HG03097 (cell line): ENCODE measurements at regions not wholly inside any gene's neighbourhood (a gene's known extent, or its start where the extent isn't known, plus 50 kb on each side); places are given as distances from the start of the nearest gene placed in this dataset.
"Not testable (repeated sequence)": the region's sequence is repeated elsewhere in the genome, so short reads cannot be mapped to it uniquely, and the experiment has no call there.

Experiments
- ATAC-seq: cut with Tn5 transposase; IDR thresholded peaks from one replicate; pipeline ENCODE4 v1.9.1; 2021; ENCODE audit not compliant: unreplicated experiment, low FRiP score

DNA sequence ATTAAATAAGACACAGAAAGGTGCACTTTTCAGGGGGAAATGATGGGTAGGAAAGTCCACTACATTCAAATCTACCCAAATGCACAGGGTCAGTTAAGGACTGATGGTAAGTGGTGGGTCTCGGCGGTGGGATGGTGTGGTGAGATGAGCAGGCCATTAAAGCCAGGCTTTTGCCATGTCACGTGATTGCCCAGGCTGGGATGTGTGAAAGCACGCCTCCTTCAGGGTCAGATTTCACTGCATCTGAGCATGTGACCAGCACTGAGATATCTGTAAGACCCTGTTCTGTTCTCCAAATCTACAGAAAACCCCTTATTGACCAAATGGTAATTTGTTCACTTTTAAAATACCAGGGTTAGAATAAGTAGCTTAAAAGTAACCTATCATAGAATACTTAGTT is 301.5 kb downstream of the MEX3B start:
- no peak for ATAC-seq

DNA sequence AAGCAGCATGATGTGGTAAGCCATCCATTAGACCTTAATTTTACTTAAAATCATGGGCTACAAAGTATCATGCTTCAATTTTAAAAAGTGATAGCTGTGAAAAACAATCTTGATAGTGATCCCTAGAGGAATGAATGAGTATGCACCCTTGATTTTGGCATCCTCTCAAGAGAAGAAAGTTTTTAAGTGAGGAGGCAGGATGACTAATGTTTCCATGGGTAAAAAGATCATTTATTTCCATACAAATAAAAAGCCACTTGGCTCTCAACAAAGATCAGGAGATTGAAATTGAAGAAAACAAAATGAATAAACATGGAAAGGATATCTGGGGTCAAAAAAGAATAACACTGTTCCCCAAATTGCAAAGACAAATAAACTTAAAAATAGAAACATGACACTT is 305.4 kb downstream of the MEX3B start:
- ATAC-seq = no peak

DNA sequence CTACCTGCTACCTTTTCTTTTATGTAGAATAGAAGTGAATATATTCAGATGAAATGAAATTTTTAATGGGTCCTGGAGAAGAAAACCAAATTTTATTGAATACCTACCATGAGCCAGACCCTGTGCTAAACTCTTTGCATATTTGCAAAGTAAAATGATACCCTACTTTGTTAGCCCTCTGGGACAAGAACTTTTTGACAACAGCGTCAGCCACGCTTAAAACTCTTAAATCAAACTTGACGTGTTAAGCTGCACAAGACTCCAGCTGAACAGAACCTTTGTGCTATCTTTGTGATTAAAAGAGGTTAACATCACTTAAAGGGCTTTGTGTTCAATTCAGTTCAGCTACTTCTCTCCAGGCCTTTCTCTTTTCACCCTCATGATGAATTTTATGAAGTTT is 316.5 kb downstream of the MEX3B start:
- ATAC-seq = no peak

DNA sequence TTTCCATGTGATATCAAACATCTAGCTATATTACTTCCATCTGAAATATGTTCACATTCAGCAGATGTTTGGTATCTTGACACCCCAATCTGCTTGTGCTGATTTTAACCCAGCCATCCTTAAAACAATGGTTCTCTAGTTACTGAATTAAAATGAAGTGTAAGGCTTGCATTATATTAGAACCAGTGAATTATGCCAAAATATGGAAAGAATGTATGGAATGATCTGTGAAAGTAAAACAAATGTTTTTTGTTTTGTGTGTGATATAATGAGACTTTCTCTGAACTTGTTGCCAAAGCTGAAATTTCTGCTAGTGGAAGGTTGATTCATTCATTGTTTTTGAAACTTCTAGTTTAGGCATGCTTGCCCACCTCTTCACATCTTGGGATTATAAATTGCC is 317.1 kb downstream of the MEX3B start:
- no peak for ATAC-seq

DNA sequence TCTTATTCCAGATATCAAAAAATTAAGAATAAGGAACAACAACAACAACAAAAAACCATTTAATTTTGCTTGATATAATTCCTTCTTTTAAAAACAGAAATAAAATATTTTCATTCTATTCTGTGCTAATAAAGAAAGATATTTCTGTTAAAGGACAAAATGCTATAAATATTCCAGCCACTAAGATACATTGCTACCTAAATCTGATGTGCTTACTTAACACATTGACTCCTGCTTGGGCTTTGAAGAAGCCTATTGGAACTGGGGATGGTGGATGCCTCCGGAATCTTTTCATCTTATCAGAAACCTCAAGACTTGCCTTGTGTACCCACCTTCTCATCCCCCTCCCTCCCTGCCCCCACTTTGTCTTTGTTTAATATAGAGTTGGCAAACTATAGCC is 320.2 kb downstream of the MEX3B start:
- ATAC-seq = no peak

DNA sequence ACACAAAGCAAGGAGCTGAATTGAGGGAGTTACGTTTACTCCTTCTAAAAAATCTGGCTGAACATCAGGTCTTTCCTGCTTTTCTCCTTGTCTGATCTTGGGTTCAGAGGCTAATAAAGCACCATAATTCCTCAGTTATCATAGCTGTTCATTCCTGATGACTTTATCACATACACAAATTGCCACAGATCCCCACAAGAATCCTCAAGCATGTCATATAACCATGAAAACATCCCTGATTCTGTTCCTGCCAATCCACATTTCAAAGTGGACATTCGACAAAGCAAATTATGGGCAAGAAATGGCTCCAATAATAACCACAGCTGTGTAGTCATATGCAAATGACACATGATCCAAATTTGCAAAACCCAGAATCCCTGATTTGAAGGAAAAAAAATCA is 321.3 kb downstream of the MEX3B start:
- no peak for ATAC-seq

GRCh38 chr15:81723701-81724100 is 322.1 kb downstream of the MEX3B start:
- ATAC-seq = no peak

GRCh38 chr15:81723113-81723651 is 322.6 kb downstream of the MEX3B start:
- no peak for ATAC-seq

DNA sequence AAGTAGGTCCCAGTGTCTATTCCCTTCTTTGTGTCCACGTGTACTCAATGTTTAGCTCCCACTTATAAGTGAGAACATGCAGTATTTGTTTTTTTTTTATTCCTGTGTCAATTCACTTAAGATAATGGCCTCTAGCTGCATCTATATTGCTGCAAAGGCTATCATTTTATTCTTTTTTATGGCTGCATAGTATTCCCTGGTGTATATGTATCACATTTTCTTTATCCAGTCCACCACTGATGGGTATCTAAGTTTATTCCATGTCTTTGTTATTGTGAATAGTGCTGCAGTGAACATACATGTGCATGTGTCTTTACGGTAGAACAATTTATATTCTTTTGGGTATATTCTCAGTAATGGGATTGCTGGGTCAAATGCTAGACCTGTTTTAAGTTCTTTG is 329.4 kb downstream of the MEX3B start:
- not testable (repeated sequence) for ATAC-seq

DNA sequence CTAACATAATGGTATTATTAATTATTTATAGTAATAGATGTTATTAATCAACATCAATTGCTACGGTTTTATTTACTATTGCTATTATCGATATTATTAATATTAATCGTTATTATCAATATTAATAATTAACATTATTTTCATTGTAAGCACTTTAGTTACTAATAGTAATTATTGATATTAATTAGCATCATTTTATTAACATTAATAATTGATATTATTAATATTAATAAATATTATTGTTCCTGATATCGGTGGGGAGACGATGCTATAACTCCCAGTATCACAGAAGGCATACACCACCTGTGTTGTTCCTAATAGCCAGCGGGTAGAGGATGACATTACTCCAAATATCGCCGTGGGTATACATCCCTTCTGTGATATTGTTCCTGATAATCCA is 335.5 kb downstream of the MEX3B start:
- ATAC-seq = no peak

GRCh38 chr15:81706816-81707346 is 332.9 kb upstream of the TMC3 start:
- not testable (repeated sequence) for ATAC-seq

GRCh38 chr15:81705727-81706126 is 331.7 kb upstream of the TMC3 start:
- not testable (repeated sequence) for ATAC-seq

GRCh38 chr15:81686021-81686420 is 312.0 kb upstream of the TMC3 start:
- no peak for ATAC-seq

GRCh38 chr15:81685237-81685636 is 311.2 kb upstream of the TMC3 start:
- ATAC-seq = no peak

DNA sequence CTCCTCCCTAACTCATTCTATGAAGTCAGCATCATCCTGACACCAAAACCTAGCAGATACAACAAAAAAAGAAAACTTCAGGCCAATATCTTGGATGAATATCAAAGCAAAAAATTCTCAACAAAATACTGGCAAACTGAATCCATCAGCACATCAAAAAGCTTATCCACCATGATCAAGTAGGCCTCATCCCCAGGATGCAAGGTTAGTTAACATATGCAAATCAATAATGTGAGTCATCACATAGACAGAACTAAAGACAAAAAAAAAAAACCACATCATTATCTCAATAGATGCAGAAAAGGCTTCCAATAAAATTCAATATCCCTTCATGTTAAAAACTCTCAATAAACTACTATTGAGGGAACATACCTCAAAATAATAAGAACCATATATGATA is 306.8 kb upstream of the TMC3 start:
- no peak for ATAC-seq

DNA sequence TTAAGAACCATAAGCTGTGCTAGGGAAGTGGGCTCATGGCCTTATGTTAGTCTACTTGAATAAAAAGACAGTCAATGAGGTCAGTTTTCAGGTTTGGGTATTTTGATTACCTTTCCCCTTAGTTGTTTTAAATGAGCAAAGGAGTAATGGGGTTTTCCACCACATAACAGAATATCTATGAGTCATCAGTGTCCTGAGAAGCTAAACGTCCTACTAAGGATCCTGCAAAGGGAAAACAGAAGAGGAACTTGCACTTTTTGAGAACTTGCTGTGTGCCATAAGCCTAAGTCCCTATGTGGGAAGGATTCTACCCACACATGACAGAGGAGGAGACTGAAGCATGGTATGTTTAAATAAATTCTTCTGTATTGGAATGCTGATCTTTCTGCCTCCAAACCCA is 292.8 kb upstream of the TMC3 start:
- no peak for ATAC-seq

- ATAC-seq = no peak
Observed at GRCh38 chr15:81660976-81661375, 287.0 kb upstream of the TMC3 start.

GRCh38 chr15:81653259-81653658 is 279.2 kb upstream of the TMC3 start:
- no peak for ATAC-seq

GRCh38 chr15:81645470-81645869 is 271.5 kb upstream of the TMC3 start:
- no peak for ATAC-seq

DNA sequence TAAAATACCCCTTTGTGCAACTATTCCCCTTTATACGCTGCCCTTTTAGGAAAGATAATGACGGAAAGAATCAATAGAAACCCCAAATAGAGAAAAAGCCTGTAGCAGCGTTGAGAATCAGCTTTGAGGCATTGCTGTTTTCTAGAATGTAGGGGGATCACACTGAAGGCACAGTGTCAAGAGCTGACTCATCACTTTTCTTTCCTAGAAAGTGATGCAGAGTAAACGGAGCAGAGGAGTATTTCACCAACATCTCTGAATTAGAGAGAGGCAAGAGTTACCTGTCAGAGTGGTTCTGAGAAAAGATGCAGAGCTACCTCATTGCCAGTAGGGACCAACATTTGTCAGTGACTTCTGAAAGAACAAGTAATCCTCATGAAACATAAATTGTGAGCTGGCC is 269.8 kb upstream of the TMC3 start:
- no peak for ATAC-seq

GRCh38 chr15:81642451-81642990 is 268.5 kb upstream of the TMC3 start:
- no peak for ATAC-seq

GRCh38 chr15:81636064-81636463 is 262.1 kb upstream of the TMC3 start:
- not testable (repeated sequence) for ATAC-seq

- no peak for ATAC-seq
Observed at GRCh38 chr15:81633889-81634288, 259.9 kb upstream of the TMC3 start.
